ENCODE measurements at regions not wholly inside any gene's neighbourhood (a gene's known extent, or its start where the extent isn't known, plus 50 kb on each side); places are given as distances from the start of the nearest gene placed in this dataset.

GRCh38 chr12:126443977-126444376, 1378.7 kb downstream of the AACS start:
- H3K36me3 ChIP-seq (ENCODE audit: control insufficient read depth in 2 of 4, insufficient read depth in 4 of 4, low read length in 3 of 4) = no peaks in the 10 kb centered on the region
- ChIA-PET POLR2A (ENCODE audit: partially characterized antibody) (no interaction called here), CTCF (ENCODE audit: partially characterized antibody) (no interaction called here)
- no peak overlapping the region for H2BK5ac ChIP-seq (ENCODE audit: low read depth, low read length)
- no peak overlapping the region for H2AFZ ChIP-seq (ENCODE audit: low read length)
- WGBS, 2 experiments (ENCODE audit: extremely low coverage in 1 of 2, insufficient coverage in 1 of 2, insufficient read length in 1 of 2, insufficient replicate concordance in 2 of 2, low coverage in 1 of 2, low lambda C conversion rate in 2 of 2, missing lambda C conversion rate in 1 of 2) = 91% methylated on average over 7 of the region's 7 CpGs; no CpG with 5 or more reads in 1 of the 2 experiments
- H3K27ac ChIP-seq (ENCODE audit: low read depth, low read length) = no peak overlapping the region
- FAIRE-seq = no peak
- H3K56ac ChIP-seq (replicated peaks; ENCODE audit: insufficient read length, low read depth, low read length) = no peak overlapping the region
- H2BK20ac ChIP-seq (ENCODE audit: low read length) = no peak overlapping the region
- peaks cover 0 to 5% of the 10 kb centered on the region in 2 experiments; a peak in 1 of 4 replicates for H3K9me3 ChIP-seq (ENCODE audit: insufficient read depth in 2 of 2, low read depth in 1 of 2, low read length in 1 of 2)
- DNase-seq (ENCODE audit: low read depth in 1 of 2, low spot score in 2 of 2) = no peak
- H3K27me3 ChIP-seq (replicated peaks in 1 of 4; ENCODE audit: control insufficient read depth in 3 of 4, extremely low read depth in 1 of 4, insufficient read depth in 3 of 4, low read length in 3 of 4) = no peaks in the 10 kb centered on the region
- H4K8ac ChIP-seq (ENCODE audit: extremely low read depth, insufficient read depth, low read length) = no peak overlapping the region
- H3K14ac ChIP-seq (ENCODE audit: insufficient read length) = no peak overlapping the region
- H4K5ac ChIP-seq (ENCODE audit: insufficient read length, low read depth, low read length) = no peak overlapping the region
- no peak overlapping the region for H2BK120ac ChIP-seq (replicated peaks; ENCODE audit: low read depth, low read length)
- H2BK15ac ChIP-seq (ENCODE audit: low read length) = no peak overlapping the region
- no peaks in the 10 kb centered on the region for H4K20me1 ChIP-seq (replicated peaks in 1 of 2; ENCODE audit: control insufficient read depth in 1 of 2, insufficient read depth in 2 of 2, low read length in 2 of 2)
- H3K18ac ChIP-seq (ENCODE audit: extremely low read depth, low read length) = no peak overlapping the region
- no peak overlapping the region for H3K4me2 ChIP-seq (ENCODE audit: insufficient read depth in 1 of 2, low read depth in 2 of 2, low read length in 2 of 2)
- H3K23me2 ChIP-seq (ENCODE audit: low read depth, low read length) = no peaks in the 10 kb centered on the region
- H3K23ac ChIP-seq (ENCODE audit: insufficient read length) = no peak overlapping the region
- H2BK12ac ChIP-seq (ENCODE audit: low read depth, low read length) = no peak overlapping the region
- no peaks in the 10 kb centered on the region for H3K4me1 ChIP-seq (replicated peaks in 1 of 4; ENCODE audit: control insufficient read depth in 3 of 4, insufficient read depth in 4 of 4, low read length in 3 of 4)
- H3K4me3 ChIP-seq (ENCODE audit: extremely low read depth in 1 of 4, insufficient read depth in 2 of 4, low read depth in 3 of 4, low read length in 4 of 4) = no peak overlapping the region
- no peaks in the 10 kb centered on the region for H3K79me2 ChIP-seq (ENCODE audit: control insufficient read depth in 1 of 2, insufficient read depth in 2 of 2, low read length in 2 of 2)
- no peaks in the 10 kb centered on the region for H3K79me1 ChIP-seq (ENCODE audit: low read depth, low read length)
- H4K91ac ChIP-seq (replicated peaks; ENCODE audit: insufficient read length, low read length) = no peak overlapping the region
- no peak overlapping the region for H3K9ac ChIP-seq (replicated peaks in 1 of 4; ENCODE audit: extremely low read depth in 1 of 4, low read depth in 3 of 4, low read length in 3 of 4)
- H2AK5ac ChIP-seq (ENCODE audit: low read depth, low read length) = no peak overlapping the region
- no peak overlapping the region for H3K4ac ChIP-seq (replicated peaks; ENCODE audit: insufficient read length, low read depth, low read length)
- TF ChIP-seq RFX5 (IDR thresholded peaks at IDR 0.05; ENCODE audit: borderline replicate concordance, low read depth, low read length) = no peak
